Activated CD4-positive, alpha-beta T cell treated with anti-CD3 and anti-CD28 coated beads for 1 hour (primary cell): ENCODE measurements at regions not wholly inside any gene's neighbourhood (a gene's known extent, or its start where the extent isn't known, plus 50 kb on each side); places are given as distances from the start of the nearest gene placed in this dataset.
"Not testable (repeated sequence)": the region's sequence is repeated elsewhere in the genome, so short reads cannot be mapped to it uniquely, and the experiment has no call there.

Source experiments
- DNase-seq: peaks from one replicate; pipeline ENCODE4 v3.0.0-alpha.2; 2020

DNA sequence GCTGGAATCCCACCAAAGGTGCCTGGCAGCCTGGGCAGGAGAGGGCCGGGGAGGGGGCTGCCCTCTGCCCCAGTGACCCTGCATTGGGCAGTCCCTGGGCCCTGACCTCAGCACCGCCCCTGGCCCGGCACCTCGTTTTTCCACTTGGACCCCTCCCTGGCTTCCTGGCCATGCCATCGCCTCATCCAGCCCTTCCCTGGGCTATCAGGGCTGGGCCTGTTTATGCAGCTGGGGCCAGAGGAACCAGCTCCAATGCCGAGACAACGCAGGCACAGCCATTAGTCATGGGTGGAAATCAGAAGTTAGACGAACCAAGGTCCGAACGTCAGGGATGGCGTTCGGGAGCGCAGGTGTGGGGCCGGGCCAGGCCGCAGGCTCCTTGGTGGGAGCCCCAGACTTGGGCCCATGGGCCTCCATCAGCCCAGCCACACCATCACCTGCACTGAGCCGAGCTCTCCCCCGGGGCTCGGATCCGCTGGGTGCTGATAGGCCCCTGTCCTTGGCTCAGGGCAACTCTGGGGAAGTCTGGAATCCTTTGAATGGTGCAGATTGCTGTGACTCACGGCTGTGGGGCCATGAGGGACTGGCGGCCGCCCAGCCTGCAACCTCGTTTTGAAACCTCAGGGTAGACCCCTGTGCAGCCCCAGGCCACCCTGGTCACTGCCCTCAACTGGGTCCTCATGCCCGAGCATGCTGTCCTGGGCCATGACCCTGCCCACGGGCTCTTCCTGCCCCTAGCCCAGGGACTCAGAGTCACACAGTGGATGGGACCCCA lies 169.4 kb downstream of the KIF26A start:
- DNase-seq, result no peak

DNA sequence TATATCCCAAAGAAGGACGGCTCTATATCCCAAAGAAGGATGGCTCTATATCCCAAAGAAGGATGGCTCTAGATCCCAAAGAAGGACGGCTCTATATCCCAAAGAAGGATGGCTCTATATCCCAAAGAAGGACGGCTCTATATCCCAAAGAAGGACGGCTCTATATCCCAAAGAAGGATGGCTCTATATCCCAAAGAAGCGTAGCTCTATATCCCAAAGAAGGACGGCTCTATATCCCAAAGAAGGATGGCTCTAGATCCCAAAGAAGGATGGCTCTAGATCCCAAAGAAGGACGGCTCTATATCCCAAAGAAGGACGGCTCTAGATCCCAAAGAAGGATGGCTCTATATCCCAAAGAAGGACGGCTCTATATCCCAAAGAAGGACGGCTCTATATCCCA lies 170.1 kb downstream of the KIF26A start:
- DNase-seq, result not testable (repeated sequence)

DNA sequence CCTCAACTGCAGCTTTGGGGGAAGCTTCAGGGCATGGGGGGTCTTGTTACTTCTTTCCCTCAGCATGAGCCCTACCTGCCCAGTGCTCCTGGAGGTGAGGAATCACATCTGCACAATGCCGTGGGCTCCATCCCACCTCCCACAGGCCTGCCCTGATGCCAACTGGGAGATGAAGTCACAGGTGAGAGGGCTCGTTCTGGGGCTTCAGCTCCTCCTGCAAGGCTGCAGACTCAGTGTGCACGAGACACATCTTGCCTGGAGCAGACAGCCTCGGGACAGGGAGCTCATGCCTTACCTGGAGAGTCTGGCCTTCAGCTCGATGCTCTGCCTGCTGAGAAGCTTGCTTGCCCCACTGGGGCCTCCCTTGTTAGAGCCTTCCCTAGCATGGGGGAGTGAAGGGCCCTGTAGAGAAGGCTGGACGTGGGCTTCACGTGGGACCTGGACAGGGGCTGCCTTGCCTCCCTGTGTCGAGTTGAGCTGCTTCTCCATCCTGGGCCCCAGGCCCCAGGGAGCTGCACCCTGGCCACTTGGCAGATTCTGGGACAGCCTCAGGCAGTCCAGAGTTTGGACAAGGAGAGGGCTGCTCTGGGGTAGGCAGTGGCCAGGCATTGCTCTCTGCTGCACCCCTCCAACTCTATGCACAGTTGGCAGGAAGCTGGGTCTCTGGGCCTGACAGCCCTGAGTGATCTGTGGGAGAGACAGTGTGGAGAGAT lies 171.4 kb downstream of the KIF26A start:
- no peak for DNase-seq

DNA sequence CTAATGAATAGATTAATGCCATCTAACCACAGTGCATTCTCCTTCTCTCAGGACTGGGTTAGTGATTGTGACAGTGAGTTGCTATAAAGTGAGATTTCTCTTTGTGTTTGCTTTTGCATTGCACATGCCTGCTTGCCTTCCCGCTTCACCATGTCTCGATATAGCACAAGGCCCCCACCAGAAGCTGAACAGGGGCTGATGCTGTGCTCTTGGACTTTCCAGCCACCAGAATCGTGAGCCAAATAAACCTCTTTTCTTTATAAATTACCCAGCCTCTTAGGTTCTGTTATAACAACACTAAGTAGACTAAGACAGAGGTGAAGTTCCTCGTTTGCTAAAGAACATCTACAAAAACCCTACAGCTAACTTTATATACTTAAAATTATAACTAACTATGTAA lies 173.0 kb downstream of the KIF26A start:
- DNase-seq, result no peak

DNA sequence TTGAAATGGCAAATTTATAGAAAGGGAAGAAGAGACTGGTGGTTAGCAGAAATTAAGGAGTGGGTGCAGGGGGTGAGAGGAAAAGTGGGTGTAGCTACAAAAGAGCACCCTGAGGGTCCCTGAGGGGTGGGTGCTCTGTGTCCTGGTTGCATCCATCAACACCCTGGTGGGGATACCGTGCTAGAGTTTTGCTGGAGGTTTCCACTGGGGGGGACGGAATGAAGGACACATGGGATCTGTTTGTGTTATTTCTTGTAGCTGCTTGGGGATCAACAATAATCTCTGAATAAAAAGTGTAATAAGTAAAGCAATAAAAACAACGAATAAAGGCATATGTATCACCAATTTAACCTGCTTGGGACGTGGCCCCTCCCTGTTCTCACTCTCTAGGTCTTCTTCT lies 175.3 kb downstream of the KIF26A start:
- no peak for DNase-seq

DNA sequence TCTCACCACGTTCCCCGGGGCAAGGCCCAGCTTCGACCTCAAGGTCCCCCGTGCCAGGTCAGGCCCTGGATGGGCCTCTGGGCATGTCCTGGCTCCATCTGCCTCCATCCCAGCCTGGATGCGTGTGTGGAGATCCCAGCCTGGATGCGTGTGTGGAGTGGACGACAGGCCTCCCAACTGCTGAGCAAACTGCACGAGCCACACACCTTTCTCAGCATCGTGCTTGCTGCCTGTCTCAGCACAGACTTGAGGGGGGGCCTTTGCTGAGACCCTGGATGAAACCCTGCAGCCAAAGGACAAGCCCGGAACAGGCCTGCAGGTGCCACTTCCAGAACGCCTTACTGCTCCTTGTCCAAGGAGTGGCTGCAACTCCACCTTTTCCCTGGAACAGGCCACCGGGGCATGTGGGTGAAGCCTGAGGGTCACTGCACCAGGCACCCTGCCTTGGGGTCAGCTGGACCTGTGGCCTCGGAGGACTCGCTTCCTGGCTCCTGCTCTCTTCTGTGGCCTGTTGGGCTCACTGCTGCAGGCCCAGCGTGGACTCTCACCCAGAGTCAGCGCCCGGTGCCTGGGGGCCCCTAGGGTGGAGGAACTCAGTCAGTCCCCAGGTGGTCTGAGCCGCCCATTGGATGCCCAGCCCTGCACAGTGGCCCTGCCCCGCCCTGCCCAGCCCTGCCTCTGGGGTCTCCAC lies 176.0 kb downstream of the KIF26A start:
- DNase-seq, result no peak

DNA sequence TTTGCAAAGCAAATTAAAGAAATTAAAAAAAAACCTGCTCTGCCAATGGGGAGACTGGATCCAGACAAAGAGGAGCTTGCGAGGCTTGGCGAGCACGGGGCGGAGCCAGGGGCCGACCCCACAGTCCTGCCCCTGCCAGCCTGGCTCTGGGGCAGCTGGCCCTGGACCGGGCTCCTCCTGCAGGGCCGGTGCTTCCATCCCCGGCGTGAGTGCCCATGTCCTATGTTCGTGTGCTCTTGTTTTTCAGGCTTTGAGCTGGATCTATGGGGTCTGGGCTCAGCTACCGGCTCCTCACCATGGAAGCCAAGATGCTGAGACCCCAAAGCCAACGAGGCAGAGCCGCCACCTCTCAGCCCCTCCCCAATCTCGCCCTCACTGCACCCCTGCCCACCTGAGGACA lies 176.8 kb downstream of the KIF26A start:
- DNase-seq, result no peak

DNA sequence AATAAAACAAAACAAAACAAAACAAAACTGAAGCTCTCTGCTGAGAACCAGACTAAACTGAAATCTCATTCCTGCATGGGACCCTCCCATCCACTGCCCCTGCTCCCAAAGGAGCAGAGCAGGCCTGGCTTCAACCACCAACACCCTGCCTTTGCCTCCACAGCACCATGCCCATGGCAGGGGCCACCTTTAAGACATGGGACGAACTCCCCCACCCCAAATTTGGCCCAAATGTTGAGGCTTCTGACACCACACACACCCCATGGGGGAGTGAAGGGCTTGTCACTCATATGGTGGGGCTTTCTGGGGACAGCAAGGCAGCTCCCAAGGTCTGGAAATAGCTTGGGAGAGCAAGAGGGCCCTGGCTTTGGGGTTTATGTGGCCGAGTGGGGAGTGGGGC lies 177.2 kb downstream of the KIF26A start:
- no peak for DNase-seq

DNA sequence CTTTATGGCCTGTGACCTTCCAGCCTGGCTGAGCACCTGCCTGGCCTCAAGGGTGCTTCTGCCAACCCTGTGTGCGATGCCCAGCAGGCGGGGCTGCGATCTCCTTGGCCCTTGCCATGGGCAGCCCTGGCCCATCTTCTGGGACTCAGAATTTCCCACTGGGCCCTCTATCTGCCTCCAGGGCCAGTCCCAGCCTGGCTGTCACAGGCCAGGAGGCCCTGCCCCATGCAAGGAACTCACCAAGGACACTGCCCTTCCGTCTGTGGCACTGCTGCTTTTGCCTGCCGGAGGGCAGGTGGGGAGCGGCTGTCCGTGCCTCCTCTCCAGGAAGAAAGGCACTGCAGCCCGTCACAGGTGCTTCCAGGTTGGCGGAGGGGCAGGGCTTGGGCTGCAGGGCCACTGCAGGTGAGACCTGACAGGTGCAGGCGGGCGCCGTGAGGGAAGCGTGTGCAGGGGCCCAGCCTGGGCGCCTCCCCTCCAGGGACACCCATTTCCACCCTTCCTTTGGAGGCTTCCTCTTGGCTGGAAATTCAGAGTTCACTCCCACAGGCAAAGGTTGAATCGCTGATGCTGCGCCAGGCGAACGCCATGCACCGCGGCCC lies 177.8 kb downstream of the KIF26A start:
- no peak for DNase-seq

DNA sequence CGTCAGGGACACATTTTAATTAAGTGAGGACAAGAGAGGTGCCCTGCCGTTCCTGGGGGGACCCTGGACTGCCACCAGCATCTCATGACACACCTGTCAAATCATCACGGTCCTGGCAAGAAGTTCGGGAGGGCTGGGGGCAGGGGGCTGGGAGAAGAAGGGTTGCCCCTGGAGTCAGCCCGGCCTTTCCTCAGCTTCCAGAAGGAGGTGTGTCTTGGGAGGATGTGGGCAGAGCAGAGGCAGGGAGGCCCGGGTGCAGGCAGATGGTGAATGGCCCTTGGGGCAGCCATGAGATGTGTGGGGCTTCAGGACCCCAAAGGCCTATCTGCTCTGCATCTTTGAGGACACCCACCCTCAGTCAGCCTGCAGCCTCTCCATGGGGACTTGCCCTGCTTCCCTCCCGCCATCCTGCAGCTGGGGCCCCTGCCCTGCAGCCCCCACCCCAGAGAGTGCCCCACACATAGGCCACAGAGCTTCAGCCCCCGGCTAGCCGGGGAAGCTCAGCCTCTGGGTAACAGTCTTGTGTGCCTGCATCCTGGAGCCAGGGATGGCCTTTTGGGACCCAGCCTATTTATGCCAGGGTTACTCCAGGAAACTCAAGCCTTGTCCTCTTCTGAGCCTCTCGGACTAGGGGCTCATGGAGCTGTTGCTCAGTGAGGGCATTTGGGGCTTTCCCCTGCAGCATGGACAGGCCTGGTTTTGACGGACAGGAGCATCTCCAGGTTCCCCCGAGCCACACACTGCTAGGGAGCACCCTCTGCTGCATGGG lies 178.5 kb downstream of the KIF26A start:
- DNase-seq, result no peak

DNA sequence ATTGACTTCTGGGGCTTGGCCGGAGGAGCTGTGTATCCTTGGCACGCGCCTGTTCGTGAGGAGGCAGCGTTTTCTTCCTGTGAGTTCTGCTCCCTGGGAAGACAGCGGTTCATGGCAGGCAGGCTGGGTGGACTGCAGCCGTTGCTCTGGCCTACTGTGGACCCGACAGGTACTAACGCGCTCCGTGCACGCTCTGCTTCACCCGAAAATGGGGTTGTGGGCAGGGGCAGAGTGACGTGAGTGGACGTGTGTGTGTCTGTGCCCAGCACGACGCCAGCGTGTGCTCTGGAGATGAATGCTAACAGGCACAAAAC lies 179.1 kb downstream of the KIF26A start:
- no peak for DNase-seq

DNA sequence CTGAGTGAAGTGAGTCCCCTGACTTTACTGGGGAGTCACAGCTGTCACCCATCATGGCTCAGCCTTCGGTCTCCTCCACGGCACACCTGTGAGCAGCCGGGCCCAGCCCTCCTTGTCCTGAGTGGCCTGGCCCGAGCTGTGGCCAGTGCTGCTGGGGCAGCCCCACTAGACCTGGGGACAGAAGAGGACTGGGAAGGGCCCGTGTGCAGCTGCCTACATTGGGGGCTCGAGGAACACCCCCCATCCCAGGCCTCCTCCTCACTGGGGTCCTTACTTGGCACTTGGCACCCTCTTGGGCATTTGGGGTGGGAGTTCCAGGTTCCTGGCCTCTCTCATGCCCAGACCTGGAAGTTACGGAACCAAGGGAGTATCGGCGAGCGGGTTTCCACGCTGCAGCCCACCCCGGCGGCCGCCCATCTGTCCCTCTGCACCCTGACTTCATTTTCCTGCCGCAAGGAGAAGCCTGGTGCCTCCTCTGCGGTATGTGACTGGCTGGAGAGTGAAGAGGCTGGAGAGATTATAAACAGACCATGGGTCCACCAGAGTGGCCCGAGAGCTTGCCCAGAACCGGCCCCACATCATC lies 179.7 kb downstream of the KIF26A start:
- DNase-seq, result no peak

DNA sequence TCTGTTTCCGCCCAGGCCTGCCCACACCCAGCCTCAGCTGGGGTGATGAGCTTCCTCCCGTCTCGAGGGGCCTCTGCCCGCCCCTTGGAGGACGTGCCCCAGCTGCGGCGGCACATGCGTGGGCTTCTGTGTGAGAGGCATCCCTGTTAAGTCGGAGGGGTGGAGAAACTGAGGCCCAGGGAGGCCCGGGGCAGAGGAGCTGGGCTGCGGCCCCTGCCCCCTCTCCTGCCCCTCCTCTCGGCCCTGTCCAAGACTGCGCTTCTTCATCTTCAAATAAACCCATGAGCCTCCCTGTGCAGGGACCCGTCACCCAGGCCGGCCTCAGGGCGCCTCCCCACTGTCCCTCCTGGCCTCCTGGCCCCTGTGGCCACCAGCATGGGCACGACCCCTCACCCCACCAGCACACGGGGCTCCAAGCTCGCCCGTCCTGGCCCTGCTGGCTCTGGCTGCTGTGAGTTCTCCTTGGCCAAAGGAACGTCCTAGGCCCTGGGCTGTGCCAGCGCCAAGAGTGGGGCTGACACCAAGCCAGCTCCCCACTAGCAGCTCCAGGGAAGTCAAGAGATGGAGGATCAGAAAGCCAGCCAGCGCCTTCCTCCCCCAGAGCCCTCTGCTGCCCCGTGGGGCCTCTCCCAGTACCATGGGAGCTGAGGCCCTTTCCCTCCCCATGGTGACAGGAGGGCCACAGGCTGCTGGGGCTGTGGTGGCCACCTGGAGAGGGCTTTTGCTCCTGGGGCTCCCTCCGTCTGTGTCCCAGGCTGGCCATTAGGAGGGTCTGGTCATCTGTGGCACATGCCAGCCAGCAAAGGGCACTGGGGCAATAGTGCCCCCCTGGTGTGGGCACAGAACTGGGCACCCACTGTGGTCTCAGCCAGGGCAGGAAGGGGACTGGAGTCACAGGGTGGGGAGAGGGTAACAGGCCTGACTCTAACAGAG lies 180.4 kb downstream of the KIF26A start:
- DNase-seq, result no peak

DNA sequence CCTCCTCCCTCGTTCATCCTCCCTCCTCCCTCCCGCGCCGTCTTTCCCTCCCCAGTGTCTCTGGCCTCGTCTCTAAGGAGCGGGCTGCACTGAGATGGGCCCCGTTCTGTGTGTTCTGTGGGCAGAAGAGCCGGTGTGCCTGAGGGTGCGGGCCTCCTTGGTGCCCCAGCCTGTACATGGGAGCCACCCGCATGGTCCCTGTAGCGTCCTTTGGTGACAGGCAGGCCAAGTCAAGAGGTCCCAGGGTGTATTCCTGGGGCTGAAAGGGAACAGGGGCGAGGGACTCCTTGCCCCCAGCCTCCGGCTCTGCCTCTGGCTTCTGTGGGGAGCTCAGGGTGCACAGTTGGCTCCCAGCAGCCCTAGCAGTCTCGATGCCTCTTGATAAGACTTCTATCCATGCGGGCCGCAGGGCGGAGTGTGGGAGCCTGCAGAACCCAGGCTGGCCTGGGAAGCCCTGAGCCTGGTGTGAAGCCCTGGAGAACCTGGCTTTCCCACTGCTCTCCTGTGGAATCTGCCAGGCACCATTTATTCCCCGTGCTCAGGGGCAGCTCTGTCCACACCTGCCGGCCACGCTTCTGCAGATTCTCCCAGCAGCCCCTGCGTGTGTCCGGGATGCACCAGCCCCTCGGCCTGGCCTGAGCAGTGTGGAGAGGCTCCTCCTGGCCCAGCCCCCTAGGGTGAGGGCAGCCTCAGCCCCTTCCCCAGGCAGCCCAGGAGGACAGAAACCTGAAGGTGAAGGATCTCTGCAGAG lies 181.3 kb downstream of the KIF26A start:
- no peak for DNase-seq

DNA sequence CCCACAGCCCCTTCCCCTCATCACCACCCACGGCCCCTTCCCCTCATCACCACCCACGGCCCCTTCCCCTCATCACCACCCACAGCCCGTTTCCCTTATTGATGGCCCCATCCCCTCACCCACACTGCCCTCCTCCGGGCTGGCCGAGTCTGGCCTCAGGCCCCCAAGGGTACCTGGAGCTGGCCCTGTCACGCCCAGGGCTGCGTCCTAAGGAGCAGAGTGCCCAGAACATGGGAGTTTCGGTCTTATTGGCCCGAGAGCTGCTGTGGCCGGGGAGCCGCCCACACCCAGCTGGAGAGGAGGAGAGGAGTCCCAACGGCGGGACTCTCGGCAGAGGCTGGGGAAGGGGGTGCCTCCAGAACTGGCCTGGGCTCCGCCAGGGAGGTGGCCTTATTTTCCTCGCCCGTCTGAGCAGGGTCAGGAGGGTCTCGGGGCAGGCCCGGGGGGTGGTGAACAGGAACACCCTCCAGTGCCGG lies 182.3 kb downstream of the KIF26A start:
- no peak for DNase-seq

DNA sequence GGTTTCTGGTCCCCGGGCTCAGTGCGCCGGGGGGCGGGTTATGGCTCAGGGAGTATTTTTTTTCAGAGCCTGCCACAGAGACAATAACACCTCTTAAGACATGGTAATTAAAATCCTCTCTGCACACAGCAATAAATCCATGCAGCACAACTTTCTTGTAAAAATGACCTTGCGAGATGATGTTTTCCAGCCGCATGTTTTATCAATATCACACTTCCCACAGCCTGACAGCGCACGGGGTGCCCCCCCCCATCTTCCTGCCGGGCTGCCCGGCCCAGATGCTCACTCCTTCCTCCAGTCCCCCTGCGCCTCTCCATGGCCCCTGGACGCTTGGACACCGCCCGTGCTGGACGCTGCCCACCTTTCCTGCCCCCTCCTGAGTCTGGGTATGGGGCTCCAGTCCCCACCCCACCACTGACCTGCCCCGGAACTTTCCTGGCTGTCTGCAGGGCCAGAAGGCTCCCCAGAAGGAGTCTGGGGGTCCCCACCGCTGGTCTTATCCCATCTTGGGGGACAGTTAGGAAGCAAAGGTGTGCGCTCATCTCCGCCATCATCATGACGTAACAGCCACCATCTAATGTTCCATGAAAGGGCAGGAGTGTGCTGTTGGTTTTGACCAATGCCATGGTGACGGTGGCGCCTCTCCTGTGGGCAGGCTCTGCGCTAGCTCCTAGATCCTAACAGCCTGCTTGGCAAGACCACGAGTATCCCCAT lies 182.9 kb downstream of the KIF26A start:
- no peak for DNase-seq

DNA sequence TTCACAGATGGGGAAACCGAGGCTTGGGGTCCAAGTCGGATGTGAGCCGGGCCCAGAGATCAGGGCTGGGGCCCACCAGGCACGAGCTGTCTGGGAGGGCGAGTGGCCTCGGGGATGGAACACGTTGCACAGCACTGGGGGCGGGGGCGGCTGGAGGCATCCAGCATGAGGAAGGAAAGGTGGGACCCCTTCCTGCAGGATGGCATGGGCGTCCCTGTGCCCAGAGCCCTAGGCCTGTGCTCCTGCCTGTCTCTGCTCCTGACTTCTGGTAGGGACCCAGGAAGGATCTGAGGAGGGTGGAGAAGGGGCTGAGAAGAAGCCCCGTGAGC lies 183.4 kb downstream of the KIF26A start:
- no peak for DNase-seq

DNA sequence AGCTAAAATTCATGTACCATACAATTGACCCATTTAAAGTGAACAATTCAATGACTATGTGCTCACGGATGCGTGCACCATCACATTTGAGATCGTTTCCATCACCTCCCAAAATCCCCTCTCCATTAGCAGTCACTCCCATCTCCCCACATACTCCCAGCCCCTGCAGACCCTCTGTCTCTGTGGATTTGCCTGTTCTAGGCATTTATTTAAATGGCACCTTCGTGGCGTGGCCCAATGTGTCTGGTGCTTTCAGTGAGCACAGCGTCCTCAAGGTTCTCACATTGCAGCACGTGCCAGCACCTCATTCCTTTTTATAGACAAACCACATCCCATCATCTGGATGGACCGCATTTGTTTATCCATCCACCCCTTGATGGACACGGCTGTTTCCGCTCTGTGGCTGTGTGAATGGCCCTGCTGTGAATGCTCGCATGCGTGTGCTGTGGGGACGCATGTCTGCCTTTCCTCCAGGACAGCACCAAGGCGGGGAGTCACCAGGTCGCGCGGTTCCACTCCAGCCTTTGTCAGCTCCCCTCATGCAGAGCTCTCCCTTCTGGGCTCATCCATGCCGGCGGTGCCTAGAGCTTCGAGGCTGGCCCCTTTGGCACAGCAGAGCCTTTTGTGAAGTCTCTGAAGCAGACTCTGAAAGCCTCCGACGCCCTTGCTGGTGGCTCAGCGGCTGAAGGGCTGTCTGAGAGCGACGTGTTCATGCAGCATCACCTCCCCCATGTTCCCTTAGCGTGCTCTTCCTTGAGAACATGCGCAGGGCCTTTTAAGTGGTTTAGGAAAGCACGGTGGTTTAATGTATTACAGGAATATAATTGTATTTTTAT lies 184.4 kb downstream of the KIF26A start:
- no peak for DNase-seq

DNA sequence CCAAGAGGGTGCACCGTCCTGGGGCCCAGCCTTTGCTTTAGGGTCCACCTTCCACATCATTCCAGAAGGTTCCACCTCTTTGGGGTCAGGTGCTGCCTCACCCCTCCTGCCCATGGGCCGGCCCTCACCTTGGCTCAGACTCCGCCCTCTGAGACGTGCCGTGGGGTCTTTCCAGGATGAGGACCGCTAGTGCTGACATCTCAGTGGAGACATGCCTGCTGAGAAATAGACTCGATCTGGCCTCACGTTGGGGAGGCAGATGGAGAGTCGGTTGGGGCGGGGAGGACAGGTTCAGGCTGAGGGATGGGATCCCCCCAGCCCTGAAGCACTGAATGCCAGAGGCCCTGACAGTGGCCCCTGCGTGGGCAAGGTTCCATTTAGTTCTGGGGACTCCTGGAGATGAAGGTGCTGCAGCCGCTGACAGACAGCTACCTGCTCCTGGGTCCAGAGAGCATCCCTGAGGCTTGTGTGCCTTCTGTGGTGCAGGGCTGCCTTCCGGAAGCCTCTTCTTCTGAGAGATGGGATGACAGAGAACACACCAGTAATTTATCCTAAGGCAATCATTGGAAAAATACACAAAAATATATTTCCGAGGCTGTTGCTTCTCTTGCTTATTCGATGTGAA lies 185.3 kb downstream of the KIF26A start:
- no peak for DNase-seq
